MM.1S (cell line): ENCODE measurements at regions not wholly inside any gene's neighbourhood (a gene's known extent, or its start where the extent isn't known, plus 50 kb on each side); places are given as distances from the start of the nearest gene placed in this dataset.

Source experiments
- CTCF ChIP-seq: fragments of 300-600 bp; sonication (generic); IDR thresholded peaks from 2 replicates; pipeline ENCODE4 v1.5.1; 2016; ENCODE audit warnings: antibody characterized with exemption, low read length, mixed read lengths
- EZH2 ChIP-seq: fragments of 300-600 bp; sonication (generic); optimal IDR thresholded peaks from 2 replicates; pipeline ENCODE3; 2017; ENCODE audit warnings: low read depth, mild to moderate bottlenecking, antibody characterized with exemption, low read length, mixed read lengths

GRCh38 chr12:30837595-30837994 lies 82.8 kb upstream of the CAPRIN2 start:
- TF ChIP-seq EZH2 = no peak
- no peak for TF ChIP-seq CTCF
